ENCODE measurements at regions not wholly inside any gene's neighbourhood (a gene's known extent, or its start where the extent isn't known, plus 50 kb on each side); places are given as distances from the start of the nearest gene placed in this dataset.

- TF ChIP-seq CTCF (IDR thresholded peaks at IDR 0.05) (no peak), POLR2A (IDR thresholded peaks at IDR 0.05) (no peak), EP300 (IDR thresholded peaks at IDR 0.05) (no peak)
These were observed 170.0 kb upstream of the PHF14 start for GRCh38 chr7:10803720-10804119.
